Spleen (tissue), 11 donors: ENCODE measurements at regions not wholly inside any gene's neighbourhood (a gene's known extent, or its start where the extent isn't known, plus 50 kb on each side); places are given as distances from the start of the nearest gene placed in this dataset.
"Not testable (repeated sequence)": the region's sequence is repeated elsewhere in the genome, so short reads cannot be mapped to it uniquely, and the experiment has no call there.

Experiments
- DNase-seq: peaks from one replicate; pipeline ENCODE4 v3.0.0-alpha.2; 2020
- H3K27ac ChIP-seq, 8 donors: fragments of 200-600 bp; sonication (generic) in 7 of 8; 1 replicate in 4 of 8; 2 replicates in 4 of 8; pipeline versions ENCODE4 v1.5.0 to v1.8.0; 2016 to 2021; ENCODE audit warnings: inconsistent platforms in 4 of 8, mild to moderate bottlenecking in 4 of 8, moderate library complexity in 1 of 8
- H3K27me3 ChIP-seq, 7 donors: fragments of 200-600 bp; sonication (generic) in 6 of 7; replicated peaks in 1 of 7; 1 replicate in 4 of 7; 2 replicates in 3 of 7; pipeline versions ENCODE4 v1.5.0 to v1.8.0; 2016 to 2021; ENCODE audit warnings: inconsistent platforms in 3 of 7, mild to moderate bottlenecking in 1 of 7
- H3K36me3 ChIP-seq, 6 donors: fragments of 200-600 bp; sonication (generic) in 5 of 6; 1 replicate in 4 of 6; 2 replicates in 2 of 6; pipeline versions ENCODE4 v1.5.0 to v1.8.0; 2016 to 2021; ENCODE audit warnings: inconsistent platforms in 2 of 6
- H3K4me1 ChIP-seq, 6 donors: fragments of 200-600 bp; sonication (generic) in 5 of 6; 1 replicate in 3 of 6; 2 replicates in 3 of 6; pipeline versions ENCODE4 v1.5.0 to v1.8.0; 2016 to 2021; ENCODE audit warnings: inconsistent platforms in 3 of 6
- H3K4me3 ChIP-seq, 8 donors: fragments of 200-600 bp; sonication (generic) in 7 of 8; 1 replicate in 4 of 8; 2 replicates in 4 of 8; pipeline versions ENCODE4 v1.5.0 to v1.8.0; 2016 to 2021; ENCODE audit warnings: inconsistent platforms in 4 of 8, mild to moderate bottlenecking in 4 of 8, moderate library complexity in 2 of 8
- H3K9me3 ChIP-seq, 8 donors: fragments of 200-600 bp; sonication (generic) in 7 of 8; 1 replicate in 4 of 8; 2 replicates in 4 of 8; pipeline versions ENCODE4 v1.5.0 to v1.8.0; 2016 to 2021; ENCODE audit warnings: inconsistent platforms in 4 of 8
- CTCF ChIP-seq, 11 experiments: fragments of 200-600 bp in 7 of 11; fragments of 450-650 bp in 4 of 11; sonication (generic) in 4 of 11; IDR thresholded peaks in 8 of 11; conservative IDR thresholded peaks in 3 of 11; 1 replicate in 7 of 11; 2 replicates in 4 of 11; pipeline versions ENCODE4 v1.4.0 to v1.8.0; 2016 to 2021; ENCODE audit warnings: antibody characterized with exemption in 11 of 11, inconsistent platforms in 4 of 11, mild to moderate bottlenecking in 1 of 11
- POLR2A ChIP-seq, 3 donors: fragments of 450-650 bp; IDR thresholded peaks; one replicate each; pipeline ENCODE4 v1.5.1; 2017; ENCODE audit warnings: antibody characterized with exemption in 3 of 3, mild to moderate bottlenecking in 1 of 3
- POLR2AphosphoS5 ChIP-seq, 3 donors: sonication (generic); formaldehyde crosslinking; IDR thresholded peaks; one replicate each; pipeline ENCODE4 v1.5.1; 2017; ENCODE audit warnings: antibody characterized with exemption in 3 of 3
- WGBS, 5 donors: extraction: QIAGEN DNeasy Blood & Tissue Kit in 3 of 5; methylation state at CpG; one replicate each; pipeline versions ENCODE4 v1.1.5 to v1.1.7; 2013 to 2018; 5-methylcytosine and 5-hydroxymethylcytosine counted together
- intact Hi-C: fragments of 100-400 bp; cut with DNase I; formaldehyde crosslinking; loops from one replicate; pipeline ENCODE4 v1.15.0; 2023; ENCODE audit warnings: low total_unique reads
- donor health status: healthy with polysubstance abuse.
- donor health status: DM: no; HTN: no; CAD: no; lungs with moderate emphysema.
- donor health status: DM: no; HTN: no; CAD: no.
- donor health status: Bipolar disorder and iron deficiency.
- donor health status: healthy.
- donor health status: DM: no; HTN: no; CAD: no.
- donor health status: DM: yes; HTN: yes; CAD: no.

- intact Hi-C loops, result no loop called here
- Histone ChIP-seq H3K27ac (no peak overlapping the region), H3K4me1 (peaks cover 0 to 16% (median 12%) of the 10 kb centered on the region in 6 donors), H3K27me3 (no peaks in the 10 kb centered on the region), H3K9me3 (peaks cover 0 to 12% (median 6%) of the 10 kb centered on the region in 8 donors), H3K4me3 (no peak overlapping the region), H3K36me3 (no peaks in the 10 kb centered on the region)
- no peak for DNase-seq
- no peak for TF ChIP-seq CTCF (IDR thresholded peaks at IDR 0.05 in 8 of 11, conservative IDR thresholded peaks at IDR 0.05 in 3 of 11)
- TF ChIP-seq POLR2AphosphoS5 (IDR thresholded peaks at IDR 0.05), result no peak
- no peak for TF ChIP-seq POLR2A (IDR thresholded peaks at IDR 0.05)
- WGBS, 5 donors, result 83 to 97% (median 89%) methylated on average over 3 of the region's 3 CpGs
These were observed 191.3 kb upstream of the MYLIP start for GRCh38 chr6:15937602-15938001.

- DNase-seq, result no peak
These were observed 192.4 kb upstream of the MYLIP start for GRCh38 chr6:15936503-15936902.

GRCh38 chr6:15935661-15936060, 193.2 kb upstream of the MYLIP start:
- Histone ChIP-seq H3K27ac (no peak overlapping the region), H3K27me3 (no peaks in the 10 kb centered on the region), H3K4me3 (no peak overlapping the region), H3K9me3 (peaks cover 3 to 31% (median 25%) of the 10 kb centered on the region in 8 donors), H3K4me1 (peaks cover 0 to 16% (median 12%) of the 10 kb centered on the region in 6 donors), H3K36me3 (no peaks in the 10 kb centered on the region)
- no peak for TF ChIP-seq CTCF (IDR thresholded peaks at IDR 0.05 in 8 of 11, conservative IDR thresholded peaks at IDR 0.05 in 3 of 11)
- TF ChIP-seq POLR2A (IDR thresholded peaks at IDR 0.05), result no peak
- no peak for TF ChIP-seq POLR2AphosphoS5 (IDR thresholded peaks at IDR 0.05)
- DNase-seq, result no peak
- WGBS, 5 donors, result 54 to 97% (median 81%) methylated on average over 1 of the region's 1 CpG
- intact Hi-C loops, result no loop called here

More at GRCh38 chr6:15936503-15936902, 192.4 kb upstream of the MYLIP start:
- peaks cover 0 to 16% (median 12%) of the 10 kb centered on the region in 6 donors for H3K4me1 ChIP-seq
- H3K36me3 ChIP-seq, result no peaks in the 10 kb centered on the region
- intact Hi-C loops, result no loop called here
- H3K4me3 ChIP-seq, result no peak overlapping the region
- TF ChIP-seq POLR2A (IDR thresholded peaks at IDR 0.05), result no peak
- TF ChIP-seq POLR2AphosphoS5 (IDR thresholded peaks at IDR 0.05), result no peak
- TF ChIP-seq CTCF (IDR thresholded peaks at IDR 0.05 in 8 of 11, conservative IDR thresholded peaks at IDR 0.05 in 3 of 11), result no peak
- WGBS, 5 donors, result 12 to 29% (median 14%) methylated on average over 1 of the region's 1 CpG
- no peaks in the 10 kb centered on the region for H3K27me3 ChIP-seq
- peaks cover 0 to 23% (median 17%) of the 10 kb centered on the region in 8 donors for H3K9me3 ChIP-seq
- no peak overlapping the region for H3K27ac ChIP-seq

GRCh38 chr6:15931697-15932096, 197.2 kb upstream of the MYLIP start:
- H3K27me3 ChIP-seq, DNase-seq, intact Hi-C loops, H3K27ac ChIP-seq, H3K36me3 ChIP-seq, H3K4me3 ChIP-seq: not testable (repeated sequence)
- peaks cover 3 to 32% (median 22%) of the 10 kb centered on the region in 8 donors for H3K9me3 ChIP-seq
- WGBS, 5 donors, result 87 to 93% (median 91%) methylated on average over 6 of the region's 6 CpGs
- H3K4me1 ChIP-seq, result peaks cover 0 to 16% (median 7%) of the 10 kb centered on the region in 6 donors

GRCh38 chr6:15930207-15930606, 198.7 kb upstream of the MYLIP start:
- WGBS, 5 donors, result 76 to 91% (median 80%) methylated on average over 3 of the region's 3 CpGs
- intact Hi-C loops, result no loop called here
- peaks cover 0 to 6% (median 0%) of the 10 kb centered on the region in 6 donors for H3K4me1 ChIP-seq
- no peak overlapping the region for H3K27ac ChIP-seq
- H3K36me3 ChIP-seq, result no peaks in the 10 kb centered on the region
- H3K27me3 ChIP-seq, result no peaks in the 10 kb centered on the region
- TF ChIP-seq CTCF (IDR thresholded peaks at IDR 0.05 in 8 of 11, conservative IDR thresholded peaks at IDR 0.05 in 3 of 11) (no peak), POLR2AphosphoS5 (IDR thresholded peaks at IDR 0.05) (no peak), POLR2A (IDR thresholded peaks at IDR 0.05) (no peak)
- no peak overlapping the region for H3K4me3 ChIP-seq
- peaks cover 3 to 32% (median 22%) of the 10 kb centered on the region in 8 donors for H3K9me3 ChIP-seq
- DNase-seq, result no peak
